Neural cell (in vitro differentiated cells): ENCODE measurements at regions not wholly inside any gene's neighbourhood (a gene's known extent, or its start where the extent isn't known, plus 50 kb on each side); places are given as distances from the start of the nearest gene placed in this dataset.

ENCODE experiments used
- CTCF ChIP-seq: fragments of 450-650 bp; IDR thresholded peaks from 2 replicates; pipeline ENCODE4 v1.5.1; 2014; ENCODE audit warnings: antibody characterized with exemption, mild to moderate bottlenecking, moderate library complexity; ENCODE audit not compliant: poor library complexity, severe bottlenecking
- POLR2AphosphoS5 ChIP-seq: IDR thresholded peaks from 2 replicates; pipeline ENCODE4 v1.6.1; 2012
- SMC3 ChIP-seq: fragments of 450-650 bp; conservative IDR thresholded peaks from 2 replicates; pipeline ENCODE4 v1.6.1; 2014; ENCODE audit warnings: antibody characterized with exemption, mild to moderate bottlenecking, moderate library complexity; ENCODE audit not compliant: poor library complexity

GRCh38 chr9:129469188-129469987 lies 151.5 kb downstream of the C9orf50 start:
- no peak for TF ChIP-seq SMC3
- no peak for TF ChIP-seq CTCF
- TF ChIP-seq POLR2AphosphoS5, result no peak
